H7 (cell line): ENCODE measurements at regions not wholly inside any gene's neighbourhood (a gene's known extent, or its start where the extent isn't known, plus 50 kb on each side); places are given as distances from the start of the nearest gene placed in this dataset.
A peak's percentile ranks its signal among the peaks of the same experiment; 100 is the strongest.

ENCODE experiments used
- DNase-seq: peaks from one replicate; pipeline ENCODE4 v3.0.0; 2012
- H3K27me3 ChIP-seq: 2 replicates; pipeline ENCODE4 v1.6.0; 2011; ENCODE audit warnings: mild to moderate bottlenecking, low read length; ENCODE audit not compliant: control insufficient read depth, insufficient read depth
- H3K36me3 ChIP-seq: replicated peaks from 2 replicates; pipeline ENCODE4 v1.5.1; 2011; ENCODE audit warnings: low read length; ENCODE audit not compliant: control insufficient read depth, insufficient read depth
- H3K4me3 ChIP-seq: 2 replicates; pipeline ENCODE4 v1.5.1; 2011; ENCODE audit warnings: low read depth, mild to moderate bottlenecking, control low read depth, low read length, moderate library complexity; ENCODE audit not compliant: insufficient read depth

DNA sequence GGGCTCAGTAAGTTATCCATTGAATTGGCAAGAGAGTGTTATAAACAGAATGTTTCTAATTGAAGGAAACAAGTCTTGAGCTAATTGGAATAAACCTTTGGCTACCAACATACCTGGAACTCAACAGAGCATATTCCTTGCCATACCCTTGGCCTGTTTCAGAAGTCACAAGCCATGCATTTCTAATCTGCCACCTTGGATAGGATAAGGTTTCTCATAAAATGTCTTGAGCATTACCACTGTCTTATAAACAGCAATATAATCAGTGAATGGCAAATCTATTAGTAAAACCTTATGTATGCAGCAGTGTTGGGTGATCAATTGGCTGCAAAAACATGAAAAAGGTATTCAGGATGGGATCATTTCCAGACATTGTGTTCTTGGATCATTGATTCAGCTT is 765.2 kb upstream of the SEL1L start:
- no peak for DNase-seq
- Histone ChIP-seq H3K36me3 (no peaks in the 10 kb centered on the region), H3K4me3 (no peak overlapping the region), H3K27me3 (no peaks in the 10 kb centered on the region)

- Histone ChIP-seq H3K4me3 (no peak overlapping the region), H3K36me3 (no peaks in the 10 kb centered on the region), H3K27me3 (no peaks in the 10 kb centered on the region)
- DNase-seq = no peak
Measured at GRCh38 chr14:82309199-82309598, 775.5 kb upstream of the SEL1L start.

GRCh38 chr14:82313889-82314288 is 780.2 kb upstream of the SEL1L start:
- no peaks in the 10 kb centered on the region for H3K27me3 ChIP-seq
- H3K36me3 ChIP-seq = no peaks in the 10 kb centered on the region
- H3K4me3 ChIP-seq = no peak overlapping the region
- no peak for DNase-seq

DNA sequence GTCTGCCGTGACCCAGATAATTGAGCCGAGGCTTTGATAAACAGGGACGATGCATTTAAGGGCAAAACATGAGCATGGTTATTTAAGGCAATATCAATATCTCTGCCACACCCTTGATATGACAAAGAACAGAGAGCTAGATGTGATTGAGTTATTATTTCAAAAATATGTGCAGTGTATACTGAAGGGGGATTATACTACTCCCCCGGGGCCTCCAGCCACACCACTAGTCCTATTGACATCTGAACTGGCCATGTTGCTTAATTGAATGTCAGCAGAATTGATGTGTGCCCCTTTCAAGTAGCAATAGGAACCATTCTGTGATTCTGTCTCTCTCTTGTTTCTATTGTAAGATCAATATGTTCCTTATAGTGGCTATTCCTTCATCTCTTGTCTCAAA is 794.8 kb upstream of the SEL1L start:
- Histone ChIP-seq H3K36me3 (no peaks in the 10 kb centered on the region), H3K4me3 (no peak overlapping the region), H3K27me3 (no peaks in the 10 kb centered on the region)
- DNase-seq = no peak

GRCh38 chr14:82341261-82341810 is 807.7 kb upstream of the SEL1L start:
- Histone ChIP-seq H3K4me3 (no peak overlapping the region), H3K27me3 (no peaks in the 10 kb centered on the region), H3K36me3 (no peaks in the 10 kb centered on the region)
- no peak for DNase-seq

GRCh38 chr14:82342596-82342995 is 808.9 kb upstream of the SEL1L start:
- Histone ChIP-seq H3K36me3 (no peaks in the 10 kb centered on the region), H3K4me3 (no peak overlapping the region)
- DNase-seq = no peak

DNA sequence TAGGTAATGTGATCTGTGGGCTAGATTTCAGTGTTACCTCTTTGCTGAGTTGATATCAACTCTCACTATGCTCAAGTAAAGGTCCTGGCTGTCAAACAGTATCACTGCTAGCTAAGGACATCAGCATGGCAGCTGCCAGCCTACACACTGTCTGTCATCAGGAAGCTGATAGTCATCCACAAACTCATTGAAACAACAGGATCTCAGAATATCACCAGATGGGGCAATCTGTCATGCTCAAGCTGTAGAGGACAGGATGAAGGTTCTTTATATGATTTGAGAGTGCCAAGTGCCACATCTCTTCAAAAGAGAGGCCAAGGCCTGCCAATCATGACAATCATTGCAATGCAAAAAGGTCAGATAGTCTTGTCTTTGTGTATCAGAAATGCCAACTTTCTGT is 811.5 kb upstream of the SEL1L start:
- H3K4me3 ChIP-seq = no peak overlapping the region

More at GRCh38 chr14:82342596-82342995, 808.9 kb upstream of the SEL1L start:
- H3K27me3 ChIP-seq = no peaks in the 10 kb centered on the region

GRCh38 chr14:82354126-82354525 is 820.5 kb upstream of the SEL1L start:
- no peak for DNase-seq
- no peaks in the 10 kb centered on the region for H3K27me3 ChIP-seq
- no peak overlapping the region for H3K4me3 ChIP-seq
- H3K36me3 ChIP-seq = no peaks in the 10 kb centered on the region

More for the DNA sequence above, 811.5 kb upstream of the SEL1L start:
- Histone ChIP-seq H3K27me3 (no peaks in the 10 kb centered on the region), H3K36me3 (no peaks in the 10 kb centered on the region)
- no peak for DNase-seq

- Histone ChIP-seq H3K4me3 (no peak overlapping the region), H3K36me3 (no peaks in the 10 kb centered on the region), H3K27me3 (no peaks in the 10 kb centered on the region)
- DNase-seq = no peak
Measured at GRCh38 chr14:82359201-82359600, 825.5 kb upstream of the SEL1L start.

GRCh38 chr14:82362452-82362851 is 828.8 kb upstream of the SEL1L start:
- DNase-seq = no peak
- Histone ChIP-seq H3K4me3 (no peak overlapping the region), H3K36me3 (no peaks in the 10 kb centered on the region), H3K27me3 (no peaks in the 10 kb centered on the region)

GRCh38 chr14:82365471-82365870 is 831.8 kb upstream of the SEL1L start:
- H3K4me3 ChIP-seq = no peak overlapping the region
- H3K27me3 ChIP-seq = no peaks in the 10 kb centered on the region
- DNase-seq = no peak
- H3K36me3 ChIP-seq = no peaks in the 10 kb centered on the region

- peak; percentile 15 for DNase-seq
- Histone ChIP-seq H3K4me3 (no peak overlapping the region), H3K36me3 (no peaks in the 10 kb centered on the region), H3K27me3 (no peaks in the 10 kb centered on the region)
Measured at GRCh38 chr14:82366803-82367202, 833.1 kb upstream of the SEL1L start.

- Histone ChIP-seq H3K36me3 (no peaks in the 10 kb centered on the region), H3K27me3 (no peaks in the 10 kb centered on the region), H3K4me3 (no peak overlapping the region)
- no peak for DNase-seq
Measured at GRCh38 chr14:82379291-82379690, 845.6 kb upstream of the SEL1L start.

GRCh38 chr14:82385048-82385447 is 851.4 kb upstream of the SEL1L start:
- DNase-seq = no peak
- Histone ChIP-seq H3K27me3 (no peaks in the 10 kb centered on the region), H3K4me3 (no peak overlapping the region), H3K36me3 (no peaks in the 10 kb centered on the region)

DNA sequence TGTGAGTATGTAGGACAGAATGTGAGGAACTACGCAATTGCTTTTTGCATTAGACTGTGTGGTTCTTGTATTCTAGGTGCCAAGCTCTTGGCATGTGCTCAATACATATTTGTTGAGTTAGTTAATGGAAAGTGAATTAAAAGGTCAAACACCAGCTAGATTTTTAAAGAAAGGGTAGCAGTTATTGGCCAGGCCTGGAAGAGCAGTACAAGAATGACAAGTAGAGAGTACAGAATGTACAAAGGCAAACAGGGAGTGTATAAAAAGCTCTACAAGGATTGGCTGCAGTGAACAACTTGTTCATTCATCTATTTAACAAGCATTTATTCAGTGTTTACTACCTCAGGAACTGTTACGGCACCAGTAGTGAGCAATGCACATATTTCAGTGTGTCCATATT is 854.0 kb upstream of the SEL1L start:
- Histone ChIP-seq H3K36me3 (no peaks in the 10 kb centered on the region), H3K4me3 (no peak overlapping the region), H3K27me3 (no peaks in the 10 kb centered on the region)
- no peak for DNase-seq

DNA sequence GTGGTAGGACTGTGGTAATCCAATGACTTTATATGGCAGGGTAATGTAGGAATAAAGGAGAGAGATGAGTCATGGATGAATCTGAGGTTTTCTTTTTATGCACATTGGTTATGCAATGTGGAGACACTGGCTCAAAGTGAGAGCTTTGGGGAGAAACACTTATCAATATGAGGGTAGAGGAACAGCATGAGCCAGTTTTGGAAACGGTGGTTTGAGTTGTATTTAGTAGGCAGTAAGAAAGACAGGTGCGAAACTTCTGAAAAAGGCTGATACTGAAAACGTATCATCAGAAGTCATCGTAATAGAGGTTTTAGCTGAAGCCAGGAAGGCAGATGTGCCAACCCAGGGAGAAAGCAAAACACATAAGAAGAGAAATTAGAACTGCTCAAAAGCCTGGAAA is 854.8 kb upstream of the SEL1L start:
- Histone ChIP-seq H3K36me3 (no peaks in the 10 kb centered on the region), H3K27me3 (no peaks in the 10 kb centered on the region), H3K4me3 (no peak overlapping the region)
- no peak for DNase-seq
